B cell (primary cell): ENCODE measurements at regions not wholly inside any gene's neighbourhood (a gene's known extent, or its start where the extent isn't known, plus 50 kb on each side); places are given as distances from the start of the nearest gene placed in this dataset.
"Not testable (repeated sequence)": the region's sequence is repeated elsewhere in the genome, so short reads cannot be mapped to it uniquely, and the experiment has no call there.

Experiments
- ATAC-seq: fragments of 200-7000 bp; cut with Tn5 transposase; one replicate; pipeline ENCODE4 v1.10.0; 2021; ENCODE audit warnings: low read depth, mild to moderate bottlenecking, moderate number of reproducible peaks, moderate library complexity
- CTCF ChIA-PET: fragments of 350-600 bp; sonication (Branson Sonifier 250); formaldehyde crosslinking; loops from one replicate; lab custom pipeline; 2021; ENCODE audit warnings: antibody characterized with exemption, inconsistent platforms; lab: Charles Lee
- POLR2A ChIA-PET: fragments of 350-600 bp; sonication (Branson Sonifier 250); formaldehyde crosslinking; loops from one replicate; lab custom pipeline; 2021; ENCODE audit warnings: antibody characterized with exemption; lab: Charles Lee
- DNase-seq: peaks from one replicate; pipeline ENCODE4 v3.0.0; 2013
- H2AFZ ChIP-seq: 2 replicates; pipeline ENCODE4 v1.6.1; 2012; ENCODE audit warnings: mild to moderate bottlenecking, low read depth, low read length; ENCODE audit not compliant: insufficient read depth, poor library complexity, severe bottlenecking
- H3K27ac ChIP-seq, 2 donors: 1 replicate in 1 of 2; 2 replicates in 1 of 2; pipeline ENCODE4 v1.5.1; 2012 to 2013; ENCODE audit warnings: low read length in 2 of 2, mild to moderate bottlenecking in 2 of 2, moderate library complexity in 1 of 2
- H3K27me3 ChIP-seq, 4 experiments: fragments of 200-600 bp in 1 of 4; sonication (generic) in 1 of 4; replicated peaks in 1 of 4; 1 replicate in 2 of 4; 2 replicates in 2 of 4; pipeline versions ENCODE4 v1.6.1 to v1.7.0; 2013 to 2016; ENCODE audit warnings: low read length in 3 of 4, mild to moderate bottlenecking in 2 of 4, mixed read lengths in 1 of 4, moderate library complexity in 1 of 4; ENCODE audit not compliant: insufficient read depth in 4 of 4, control insufficient read depth in 3 of 4; ENCODE audit errors: control extremely low read depth in 1 of 4
- H3K36me3 ChIP-seq, 2 experiments: replicated peaks in 1 of 2; 1 replicate in 1 of 2; 2 replicates in 1 of 2; pipeline versions ENCODE4 v1.6.1 to v1.7.1; 2013; ENCODE audit warnings: low read length in 1 of 2; ENCODE audit not compliant: insufficient read depth in 2 of 2, control insufficient read depth in 1 of 2; ENCODE audit errors: control extremely low read depth in 1 of 2, extremely low read depth in 1 of 2
- H3K4me1 ChIP-seq, 2 donors: fragments of 200-600 bp in 1 of 2; sonication (generic) in 1 of 2; 1 replicate in 1 of 2; 2 replicates in 1 of 2; pipeline versions ENCODE4 v1.5.1 to v1.6.1; 2013 to 2017; ENCODE audit warnings: low read length in 2 of 2; ENCODE audit not compliant: control insufficient read depth in 2 of 2, insufficient read depth in 2 of 2
- H3K4me2 ChIP-seq: replicated peaks from 2 replicates; pipeline ENCODE3; 2012; ENCODE audit warnings: mild to moderate bottlenecking, low read depth, low read length; ENCODE audit not compliant: poor library complexity, severe bottlenecking
- H3K4me3 ChIP-seq, 5 experiments: fragments of 200-600 bp in 1 of 5; sonication (generic) in 1 of 5; 1 replicate in 3 of 5; 2 replicates in 2 of 5; pipeline versions ENCODE4 v1.5.1 to v1.7.0; 2011 to 2016; ENCODE audit warnings: low read length in 4 of 5, mild to moderate bottlenecking in 4 of 5, low read depth in 2 of 5, control low read depth in 1 of 5, moderate library complexity in 1 of 5; ENCODE audit not compliant: insufficient read depth in 1 of 5; ENCODE audit errors: control extremely low read depth in 1 of 5, extremely low read depth in 1 of 5
- H3K79me2 ChIP-seq: fragments of 200-600 bp; sonication (generic); one replicate; pipeline ENCODE4 v1.6.0; 2016; ENCODE audit warnings: low read length; ENCODE audit not compliant: control insufficient read depth, insufficient read depth
- H3K9ac ChIP-seq: fragments of 200-600 bp; sonication (generic); 2 replicates; pipeline ENCODE4 v1.6.1; 2017; ENCODE audit warnings: mild to moderate bottlenecking, low read length, moderate library complexity
- H3K9me3 ChIP-seq, 3 donors: one replicate each; pipeline versions ENCODE4 v1.6.1 to v1.7.1; 2013; ENCODE audit warnings: low read length in 2 of 3; ENCODE audit not compliant: control insufficient read depth in 2 of 3, insufficient read depth in 1 of 3; ENCODE audit errors: control extremely low read depth in 1 of 3
- H4K20me1 ChIP-seq: 2 replicates; pipeline ENCODE4 v1.6.0; 2012; ENCODE audit warnings: mild to moderate bottlenecking, low read length; ENCODE audit not compliant: insufficient read depth, control insufficient read depth, poor library complexity, severe bottlenecking
- H3K27ac Mint-ChIP-seq: one replicate; pipeline ENCODE4 v1.8.0; 2021; ENCODE audit warnings: mixed read lengths
- H3K27me3 Mint-ChIP-seq: one replicate; pipeline ENCODE4 v1.8.0; 2021; ENCODE audit warnings: mixed read lengths
- H3K4me1 Mint-ChIP-seq: one replicate; pipeline ENCODE4 v1.8.0; 2021; ENCODE audit warnings: mixed read lengths
- H3K4me3 Mint-ChIP-seq: one replicate; pipeline ENCODE4 v1.8.0; 2021; ENCODE audit warnings: mixed read lengths
- H3K9me3 Mint-ChIP-seq: one replicate; pipeline ENCODE4 v1.8.0; 2022; ENCODE audit warnings: mixed read lengths; ENCODE audit not compliant: insufficient read depth
- EZH2 ChIP-seq: IDR thresholded peaks from 2 replicates; pipeline ENCODE4 v1.6.1; 2012; ENCODE audit warnings: borderline replicate concordance, low read depth, mild to moderate bottlenecking, moderate library complexity, low read length; ENCODE audit not compliant: insufficient read depth, poor library complexity, severe bottlenecking
- WGBS: methylation state at CpG from one replicate; pipeline ENCODE4 v1.1.5; 2013; ENCODE audit warnings: missing lambda C conversion rate; ENCODE audit not compliant: insufficient coverage; 5-methylcytosine and 5-hydroxymethylcytosine counted together
- intact Hi-C: fragments of 100-400 bp; cut with micrococcal nuclease; formaldehyde crosslinking; loops from one replicate; pipeline ENCODE4 v1.10.0; 2022

- Histone ChIP-seq H4K20me1 (no peaks in the 10 kb centered on the region), H3K4me2 (no peak overlapping the region), H3K79me2 (no peaks in the 10 kb centered on the region), H3K9ac (no peak overlapping the region), H3K27me3 (no peaks in the 10 kb centered on the region), H3K27ac (no peak overlapping the region), H3K4me3 (no peak overlapping the region), H3K4me1 (peaks cover 0 to 4% of the 10 kb centered on the region in 2 donors), H2AFZ (no peak overlapping the region), H3K9me3 (peaks cover 0 to 2% (median 0%) of the 10 kb centered on the region in 3 donors), H3K36me3 (no peaks in the 10 kb centered on the region)
- Mint-ChIP-seq H3K27me3 (no peaks in the 10 kb centered on the region), H3K27ac (no peak overlapping the region), H3K9me3 (peaks cover 2% of the 10 kb centered on the region), H3K4me3 (no peak overlapping the region), H3K4me1 (peaks cover 6% of the 10 kb centered on the region)
- no peak for TF ChIP-seq EZH2
- WGBS, result no CpG with 5 or more reads among the region's 3 CpGs
- no peak for DNase-seq
- intact Hi-C loops, result no loop called here
- POLR2A ChIA-PET, result no interaction called here
- ATAC-seq, result no peak
- CTCF ChIA-PET, result no interaction called here
Observed at GRCh38 chr15:66997212-66997611, 68.2 kb upstream of the SMAD3 start.

DNA sequence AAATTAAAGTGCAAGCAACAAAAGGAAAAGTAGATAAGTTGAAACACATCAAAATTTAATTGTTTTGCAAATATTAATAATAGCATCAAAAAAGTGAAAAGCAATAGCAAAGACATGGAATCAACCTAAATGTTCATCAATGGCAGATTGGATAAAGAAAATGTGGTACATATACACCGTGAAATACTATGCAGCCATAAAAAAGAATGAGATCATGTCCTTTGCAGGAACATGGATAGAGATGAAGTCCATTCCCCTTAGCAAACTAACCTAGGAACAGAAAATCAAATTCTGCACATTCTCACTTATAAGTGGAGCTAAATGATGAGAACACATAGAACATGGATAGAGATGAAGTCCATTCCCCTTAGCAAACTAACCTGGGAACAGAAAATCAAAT lies 67.2 kb upstream of the SMAD3 start:
- H3K27ac Mint-ChIP-seq, H3K27ac ChIP-seq, H3K27me3 ChIP-seq, POLR2A ChIA-PET, H3K9me3 ChIP-seq, H3K4me1 ChIP-seq, CTCF ChIA-PET, H3K4me2 ChIP-seq, H2AFZ ChIP-seq, H3K79me2 ChIP-seq, ATAC-seq, H3K4me3 Mint-ChIP-seq, H4K20me1 ChIP-seq, H3K27me3 Mint-ChIP-seq, H3K36me3 ChIP-seq, intact Hi-C loops, H3K9ac ChIP-seq, DNase-seq, H3K4me3 ChIP-seq, H3K9me3 Mint-ChIP-seq, H3K4me1 Mint-ChIP-seq: not testable (repeated sequence)
- WGBS, result no CpG with 5 or more reads among the region's 1 CpG
